Panc1 (cell line): ENCODE measurements at regions not wholly inside any gene's neighbourhood (a gene's known extent, or its start where the extent isn't known, plus 50 kb on each side); places are given as distances from the start of the nearest gene placed in this dataset.

Source experiments
- ATAC-seq: fragments of 200-7000 bp; cut with Tn5 transposase; 2 replicates; pipeline ENCODE4 v1.9.1; 2020; ENCODE audit warnings: mild to moderate bottlenecking, moderate library complexity
- BruUV-seq: library from RNA; stranded (reverse); fragments of 400-500 nt; replicated peaks from 2 replicates; lab custom pipeline; 2021; lab: Mats Ljungman, UMichigan
- CTCF ChIA-PET: fragments of 300-600 bp; sonication (Branson Sonifier 250); formaldehyde crosslinking; loops from one replicate; lab custom pipeline; 2022; ENCODE audit warnings: antibody characterized with exemption; lab: Charles Lee
- POLR2A ChIA-PET: fragments of 300-600 bp; sonication (Branson Sonifier 250); formaldehyde crosslinking; loops from one replicate; lab custom pipeline; 2022; ENCODE audit warnings: antibody characterized with exemption; lab: Charles Lee
- DNase-seq: peaks from one replicate; pipeline ENCODE4 v3.0.0-alpha.2; 2010; ENCODE audit warnings: low read depth, low spot score
- H3K27ac ChIP-seq: 2 replicates; pipeline ENCODE4 v1.5.1; 2011; ENCODE audit warnings: mild to moderate bottlenecking, low read length, inconsistent platforms
- H3K27me3 ChIP-seq: fragments of 200-500 bp; sonication (Bioruptor generic); 2 replicates; pipeline ENCODE4 v1.6.0; 2014; ENCODE audit warnings: low read length, inconsistent platforms; ENCODE audit not compliant: control insufficient read depth, insufficient read depth
- H3K36me3 ChIP-seq: fragments of 200-500 bp; sonication (Bioruptor generic); 2 replicates; pipeline ENCODE4 v1.5.1; 2014; ENCODE audit warnings: inconsistent platforms, mild to moderate bottlenecking, low read length, moderate library complexity; ENCODE audit not compliant: control insufficient read depth, insufficient read depth
- H3K4me1 ChIP-seq: 2 replicates; pipeline ENCODE4 v1.5.1; 2011; ENCODE audit warnings: inconsistent platforms, mild to moderate bottlenecking, low read length, moderate library complexity; ENCODE audit not compliant: control insufficient read depth, insufficient read depth
- H3K4me3 ChIP-seq, 2 experiments: 2 replicates each; pipeline ENCODE4 v1.5.1; 2011 to 2012; ENCODE audit warnings: low read depth in 2 of 2, low read length in 2 of 2, mild to moderate bottlenecking in 2 of 2, inconsistent platforms in 1 of 2, moderate library complexity in 1 of 2
- H3K9me3 ChIP-seq: fragments of 200-500 bp; sonication (Bioruptor generic); 2 replicates; pipeline ENCODE4 v1.5.1; 2014; ENCODE audit warnings: low read depth, mild to moderate bottlenecking, inconsistent platforms, low read length, moderate library complexity; ENCODE audit not compliant: control insufficient read depth, insufficient read depth
- CTCF ChIP-seq: fragments of 450-650 bp; IDR thresholded peaks from 2 replicates; pipeline ENCODE4 v1.5.1; 2017; ENCODE audit warnings: mild to moderate bottlenecking
- POLR2AphosphoS5 ChIP-seq: IDR thresholded peaks from 2 replicates; pipeline ENCODE4 v1.6.1; 2012; ENCODE audit warnings: mild to moderate bottlenecking, low read depth, low read length, moderate library complexity
- REST ChIP-seq, 2 experiments: IDR thresholded peaks; 2 replicates each; pipeline ENCODE4 v1.6.1; 2011 to 2012; ENCODE audit warnings: low read depth in 2 of 2, control low read depth in 1 of 2, low read length in 1 of 2, mild to moderate bottlenecking in 1 of 2, moderate library complexity in 1 of 2; ENCODE audit not compliant: insufficient read depth in 1 of 2
- SIN3A ChIP-seq: IDR thresholded peaks from 2 replicates; pipeline ENCODE4 v1.6.1; 2012; ENCODE audit warnings: low read depth, mild to moderate bottlenecking, low read length, moderate library complexity, borderline replicate concordance; ENCODE audit not compliant: insufficient read depth
- TCF7L2 ChIP-seq: IDR thresholded peaks from 2 replicates; pipeline ENCODE4 v1.6.1; 2011; ENCODE audit warnings: mild to moderate bottlenecking, low read depth, low read length, inconsistent platforms
- in situ Hi-C: cut with HindIII; loops from 2 replicates; pipeline ENCODE4 v1.10.0; 2016; ENCODE audit warnings: low sequenced_read_pairs, low pct_unique_long_range_greater_than_20kb
- intact Hi-C: fragments of 100-400 bp; cut with micrococcal nuclease; formaldehyde crosslinking; loops from one replicate; pipeline ENCODE4 v1.10.0; 2022; ENCODE audit not compliant: unreplicated experiment

- in situ Hi-C loops (no loop called here), intact Hi-C loops (no loop called here)
- ChIA-PET CTCF (no interaction called here), POLR2A (no interaction called here)
- no peak for DNase-seq
- H3K27ac ChIP-seq, result no peak overlapping the region
- TF ChIP-seq POLR2AphosphoS5 (no peak), REST (IDR thresholded peaks at IDR 0.05; ENCODE audit: insufficient read depth in 1 of 2, low read depth in 2 of 2, low read length in 1 of 2) (no peak), CTCF (no peak), SIN3A (no peak), TCF7L2 (no peak)
- no peaks in the 10 kb centered on the region for H3K4me1 ChIP-seq
- H3K36me3 ChIP-seq, result no peaks in the 10 kb centered on the region
- no TSS peak for BruUV-seq
- H3K4me3 ChIP-seq, result no peak overlapping the region
- no peaks in the 10 kb centered on the region for H3K9me3 ChIP-seq
- ATAC-seq, result no peak
- no peaks in the 10 kb centered on the region for H3K27me3 ChIP-seq
These were observed 241.1 kb downstream of the SPATA18 start for GRCh38 chr4:52292245-52292644.

GRCh38 chr4:52296341-52296740 is 245.2 kb downstream of the SPATA18 start:
- ChIA-PET CTCF (no interaction called here), POLR2A (no interaction called here)
- Histone ChIP-seq H3K4me1 (no peaks in the 10 kb centered on the region), H3K27me3 (no peaks in the 10 kb centered on the region), H3K4me3 (no peak overlapping the region), H3K36me3 (no peaks in the 10 kb centered on the region), H3K9me3 (no peaks in the 10 kb centered on the region), H3K27ac (no peak overlapping the region)
- intact Hi-C loops (no loop called here), in situ Hi-C loops (no loop called here)
- ATAC-seq (no peak), DNase-seq (no peak)
- no peak for TF ChIP-seq SIN3A
- no peak for TF ChIP-seq TCF7L2
- no peak for TF ChIP-seq REST (IDR thresholded peaks at IDR 0.05; ENCODE audit: insufficient read depth in 1 of 2, low read depth in 2 of 2, low read length in 1 of 2)
- TF ChIP-seq CTCF, result no peak
- TF ChIP-seq POLR2AphosphoS5, result no peak
- BruUV-seq, result no TSS peak
